GM19240 (cell line): ENCODE measurements at regions not wholly inside any gene's neighbourhood (a gene's known extent, or its start where the extent isn't known, plus 50 kb on each side); places are given as distances from the start of the nearest gene placed in this dataset.
"Not testable (repeated sequence)": the region's sequence is repeated elsewhere in the genome, so short reads cannot be mapped to it uniquely, and the experiment has no call there.

Experiments
- DNase-seq: peaks from one replicate; pipeline ENCODE4 v3.0.0; 2011; ENCODE audit warnings: low spot score; ENCODE audit not compliant: insufficient read length

DNA sequence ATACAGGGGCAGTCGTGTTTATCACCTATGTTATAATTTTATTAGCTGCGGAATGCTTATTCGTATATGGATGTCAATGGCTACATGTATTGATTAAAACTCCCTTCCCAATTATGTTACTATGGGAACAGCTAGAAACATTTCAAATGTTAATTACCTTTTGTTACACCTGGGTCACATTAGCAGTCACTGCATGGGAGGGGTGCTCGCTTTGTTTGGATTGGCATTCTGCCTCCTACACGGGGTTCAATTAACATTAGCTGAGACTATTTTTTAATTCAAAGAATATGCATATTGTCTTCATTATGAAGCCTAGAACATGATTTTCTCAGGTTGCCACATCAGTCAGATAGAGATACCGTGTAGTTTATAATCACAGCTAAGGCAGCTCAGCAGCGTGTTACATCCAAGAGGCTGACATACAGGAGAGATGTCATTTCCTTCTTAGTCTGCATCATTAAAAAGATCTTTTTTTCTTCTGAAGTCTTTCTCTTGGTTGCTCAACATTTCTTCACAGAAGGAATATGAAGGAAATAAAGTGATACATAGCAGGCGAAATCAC, 76.2 kb upstream of the RPS6KA2 start:
- no peak for DNase-seq

- not testable (repeated sequence) for DNase-seq
These were observed 74.4 kb upstream of the RPS6KA2 start for GRCh38 chr6:166701424-166701823.

- DNase-seq = not testable (repeated sequence)
These were observed 73.8 kb upstream of the RPS6KA2 start for GRCh38 chr6:166700871-166701270.

GRCh38 chr6:166697113-166697512, 70.1 kb upstream of the RPS6KA2 start:
- no peak for DNase-seq

GRCh38 chr6:166693880-166694279, 66.8 kb upstream of the RPS6KA2 start:
- DNase-seq = no peak

DNA sequence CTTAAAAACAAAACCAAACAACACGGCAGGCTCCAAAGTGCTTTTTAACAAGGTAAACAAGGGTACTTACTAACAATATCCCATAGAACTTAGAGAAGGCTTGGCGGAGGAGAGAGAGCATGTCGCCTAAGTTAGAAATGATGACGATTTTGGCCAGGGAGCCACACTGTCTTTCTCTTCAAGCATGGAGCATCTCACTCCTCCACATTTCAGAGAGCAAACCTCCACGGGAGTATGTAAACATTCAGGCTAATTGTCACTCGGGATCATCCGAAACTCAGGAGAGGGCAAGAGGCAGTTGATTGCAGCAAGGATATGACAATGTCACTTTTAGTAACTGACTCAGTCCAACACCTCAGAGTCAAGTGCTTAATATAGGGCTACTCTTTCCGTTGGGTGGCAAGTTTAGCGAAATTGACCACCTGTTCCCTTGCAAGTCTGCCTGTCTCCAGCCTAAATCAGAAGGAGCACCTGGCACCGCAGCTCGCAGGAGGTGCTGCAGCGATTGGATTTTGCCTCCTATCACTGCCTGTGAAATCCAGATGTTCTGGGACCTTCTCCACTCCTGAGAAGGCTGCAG, 65.8 kb upstream of the RPS6KA2 start:
- DNase-seq = no peak

DNA sequence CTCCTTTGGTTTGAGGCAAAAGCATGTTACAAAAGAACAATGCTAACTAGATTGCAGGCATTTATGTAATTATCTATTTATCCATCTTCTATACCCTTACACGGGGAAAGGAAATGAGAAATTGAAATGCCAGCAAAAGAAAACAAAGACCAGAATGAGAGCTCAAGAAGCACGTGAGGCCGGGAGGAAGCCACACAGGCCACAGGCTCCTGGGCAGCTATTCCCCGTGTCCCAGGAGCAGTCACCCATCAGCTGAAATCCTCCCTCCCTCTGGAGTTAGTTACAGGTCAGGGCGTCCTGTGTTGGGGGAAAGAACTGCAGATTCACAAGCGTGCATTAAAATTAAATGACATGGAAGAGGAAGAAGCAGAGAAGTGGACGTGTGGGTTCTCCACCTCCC, 64.7 kb upstream of the RPS6KA2 start:
- no peak for DNase-seq

- DNase-seq = no peak
These were observed 64.1 kb upstream of the RPS6KA2 start for GRCh38 chr6:166691199-166691598.

- DNase-seq = no peak
These were observed 62.6 kb upstream of the RPS6KA2 start for GRCh38 chr6:166689687-166690086.

DNA sequence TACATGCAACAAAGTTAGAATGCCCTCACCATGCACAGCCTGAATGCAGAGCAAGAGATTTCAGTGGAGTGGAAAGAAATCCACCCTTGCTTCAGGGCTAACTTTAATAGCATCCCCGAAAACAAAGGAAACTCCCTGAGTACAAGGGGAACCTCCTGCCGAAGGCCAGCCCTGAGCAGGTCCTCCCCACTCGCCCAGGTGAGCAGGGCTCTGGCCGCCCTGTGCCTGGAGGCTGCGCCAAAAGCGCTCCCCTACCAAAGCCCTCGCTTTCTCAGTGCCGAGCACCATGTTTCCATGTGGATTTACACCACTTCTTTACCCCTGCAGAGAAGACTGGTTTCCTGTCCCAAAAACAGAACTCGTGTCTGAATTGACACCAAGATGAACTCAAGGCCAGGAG, 61.9 kb upstream of the RPS6KA2 start:
- DNase-seq = no peak

DNA sequence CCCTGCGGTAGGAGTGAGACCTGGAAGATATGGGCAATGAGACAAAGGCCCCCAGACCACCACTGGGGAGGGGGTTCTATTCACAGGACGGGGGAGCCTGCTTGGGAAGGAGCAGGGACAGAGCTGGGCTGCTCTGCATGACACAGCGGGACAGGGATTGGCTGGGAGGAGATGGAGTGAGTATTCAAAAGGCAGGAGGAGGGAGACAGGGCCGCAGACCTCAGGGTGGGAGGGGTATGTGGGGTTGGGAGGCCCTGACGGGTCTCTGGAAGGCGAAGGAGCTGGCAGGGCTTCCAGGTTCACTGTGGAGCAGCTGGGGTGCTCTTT, 60.8 kb upstream of the RPS6KA2 start:
- no peak for DNase-seq

DNA sequence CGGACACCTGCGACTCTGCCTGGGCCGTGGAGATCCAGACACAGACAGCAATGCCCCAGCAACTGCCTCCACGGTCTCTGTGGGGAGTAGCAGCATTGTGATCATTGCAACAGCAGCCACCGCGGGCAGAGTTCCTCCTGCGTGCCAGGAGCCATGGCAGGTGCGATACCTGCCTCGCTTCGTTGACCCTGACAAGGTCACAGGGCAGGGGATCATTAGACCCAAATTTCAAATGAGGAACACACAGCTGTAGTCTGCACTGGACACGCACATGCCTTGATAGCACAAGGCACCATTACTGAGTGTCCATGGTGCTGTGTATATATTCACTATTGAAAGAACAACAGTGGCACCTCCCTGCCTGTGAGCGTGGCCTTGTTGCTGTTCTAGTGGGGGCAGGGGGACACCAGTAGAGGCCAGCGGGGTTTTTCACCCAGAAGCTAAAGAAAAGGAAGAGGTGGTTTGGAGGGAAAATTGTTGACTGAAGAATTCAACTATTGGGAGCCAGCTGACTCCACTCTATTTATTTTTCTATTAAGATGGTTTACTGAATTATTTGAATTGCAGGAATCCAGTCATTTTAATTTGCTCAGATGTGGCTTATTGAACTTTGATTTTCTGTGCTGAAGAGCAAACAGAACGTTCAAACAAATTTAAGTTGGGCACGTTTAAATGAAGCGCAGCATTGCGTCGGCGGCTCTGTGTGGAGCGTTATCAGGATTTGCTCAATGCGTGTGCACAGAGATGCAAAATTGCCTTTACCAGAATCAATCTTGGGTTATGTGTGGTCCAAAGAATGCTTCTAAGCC, 60.2 kb upstream of the RPS6KA2 start:
- no peak for DNase-seq

DNA sequence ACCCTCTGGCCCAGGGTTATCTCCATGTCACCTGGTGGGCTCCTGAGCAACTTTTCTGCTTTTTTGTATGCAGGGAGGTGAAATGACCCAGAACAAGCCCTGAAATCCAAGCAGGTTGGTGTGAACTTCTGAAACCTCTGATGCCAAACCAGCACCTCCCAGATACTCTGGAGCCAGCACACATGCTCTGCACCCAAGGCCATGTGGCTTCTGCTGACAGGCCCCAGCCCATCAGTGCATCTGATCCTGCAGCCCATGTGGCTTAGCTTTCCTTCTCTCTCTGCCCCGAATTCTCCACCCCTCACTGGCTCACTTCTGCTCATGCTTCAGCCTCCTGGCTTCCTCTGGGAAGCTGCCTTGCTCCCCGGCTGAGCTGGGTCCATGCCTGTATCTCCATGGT, 59.3 kb upstream of the RPS6KA2 start:
- no peak for DNase-seq

DNA sequence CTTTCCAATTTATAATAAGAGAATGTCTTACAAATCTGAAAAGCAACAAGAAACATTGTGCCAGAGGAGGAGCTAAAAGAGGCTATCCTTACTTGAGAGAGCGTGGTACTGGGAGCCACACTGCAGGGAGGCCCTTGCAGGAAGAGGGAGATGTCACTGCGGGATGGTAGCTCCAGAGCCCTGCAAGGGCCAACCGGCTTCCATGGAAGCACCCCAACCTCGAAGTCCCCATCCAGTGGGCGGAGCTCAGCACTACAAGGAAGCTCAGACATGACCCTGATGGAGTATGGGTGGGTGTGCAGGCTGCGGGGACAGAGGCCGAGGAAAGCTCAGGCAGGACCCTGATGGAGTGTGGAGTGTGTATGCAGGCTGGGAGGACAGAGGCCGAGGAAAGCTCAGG, 57.8 kb upstream of the RPS6KA2 start:
- no peak for DNase-seq

GRCh38 chr6:166684170-166684569, 57.1 kb upstream of the RPS6KA2 start:
- DNase-seq = no peak

DNA sequence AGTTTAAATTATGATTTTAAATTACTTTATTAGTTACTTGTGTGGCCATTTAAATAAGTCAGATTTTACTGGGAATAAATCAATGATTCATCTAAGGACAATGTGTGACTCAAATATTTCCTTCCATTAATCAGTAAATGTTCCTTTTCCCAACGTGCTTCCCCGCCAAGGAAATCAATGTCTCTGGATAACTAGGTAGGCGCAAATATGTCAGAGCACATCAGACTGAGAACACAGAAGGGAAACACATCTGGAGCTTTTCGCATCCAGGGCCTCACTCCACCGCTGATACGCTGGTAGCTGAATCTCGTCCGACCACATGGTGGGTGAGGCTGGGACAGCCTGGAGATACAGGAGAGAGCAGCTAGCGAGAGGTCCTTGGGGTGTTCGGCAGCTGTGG, 56.4 kb upstream of the RPS6KA2 start:
- DNase-seq = no peak

- DNase-seq = no peak
These were observed 52.5 kb upstream of the RPS6KA2 start for GRCh38 chr6:166679566-166679965.

- no peak for DNase-seq
These were observed 51.4 kb upstream of the RPS6KA2 start for GRCh38 chr6:166678426-166678825.

DNA sequence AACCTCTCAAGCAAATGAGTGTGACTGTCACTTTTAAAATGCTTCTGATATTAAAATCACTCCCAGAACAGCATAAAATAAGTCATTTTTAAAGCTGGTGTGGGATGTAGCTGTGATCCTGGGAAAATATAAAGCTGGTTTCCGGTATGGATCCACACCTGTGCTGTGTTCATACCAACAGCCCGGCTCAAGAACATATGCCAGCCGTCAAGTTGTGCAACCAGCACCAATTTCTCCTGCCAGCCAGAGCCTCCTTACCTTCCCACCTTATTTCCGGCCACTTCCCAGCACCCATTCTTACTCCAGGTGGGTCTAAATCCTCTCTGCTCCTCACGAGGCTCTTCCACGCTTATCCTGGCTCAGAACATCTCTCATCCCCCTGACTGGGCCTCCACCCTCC, 50.9 kb upstream of the RPS6KA2 start:
- no peak for DNase-seq
